Gastroesophageal sphincter (tissue), 2 donors: ENCODE measurements at regions not wholly inside any gene's neighbourhood (a gene's known extent, or its start where the extent isn't known, plus 50 kb on each side); places are given as distances from the start of the nearest gene placed in this dataset.
"Not testable (repeated sequence)": the region's sequence is repeated elsewhere in the genome, so short reads cannot be mapped to it uniquely, and the experiment has no call there.

Source experiments
- POLR2A ChIP-seq, 2 donors: fragments of 450-650 bp; IDR thresholded peaks; one replicate each; pipeline ENCODE4 v1.6.1; 2017; ENCODE audit warnings: antibody characterized with exemption in 2 of 2, mild to moderate bottlenecking in 2 of 2, moderate library complexity in 1 of 2
- POLR2AphosphoS5 ChIP-seq: sonication (generic); formaldehyde crosslinking; IDR thresholded peaks from one replicate; pipeline ENCODE4 v1.6.1; 2017; ENCODE audit warnings: antibody characterized with exemption

DNA sequence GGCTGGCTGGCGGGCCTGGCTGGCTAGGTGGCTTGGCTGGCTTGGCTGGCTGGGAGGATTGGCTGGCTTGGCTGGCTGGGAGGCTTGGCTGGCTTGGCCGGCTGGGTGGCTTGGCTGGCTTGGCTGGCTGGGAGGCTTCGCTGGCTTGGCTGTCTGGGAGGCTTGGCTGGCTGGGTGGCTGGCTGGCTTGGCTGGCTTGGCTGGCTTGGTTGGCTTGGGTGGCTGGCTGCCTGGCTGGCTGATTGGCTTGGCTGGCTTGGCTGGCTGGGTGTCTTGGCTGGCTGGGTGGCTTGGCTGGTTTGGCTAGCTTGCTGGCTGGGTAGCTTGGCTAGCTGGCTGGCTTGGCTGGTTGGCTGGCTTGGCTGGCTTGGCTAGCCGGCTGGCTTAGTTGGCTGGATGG lies 2817.8 kb downstream of the RPIA start:
- not testable (repeated sequence) for TF ChIP-seq POLR2AphosphoS5; POLR2A (IDR thresholded peaks at IDR 0.05)
